Vagina (tissue), 2 donors: ENCODE measurements at regions not wholly inside any gene's neighbourhood (a gene's known extent, or its start where the extent isn't known, plus 50 kb on each side); places are given as distances from the start of the nearest gene placed in this dataset.

Source experiments
- CTCF ChIP-seq, 3 experiments: fragments of 450-650 bp in 2 of 3; fragments of 200-600 bp in 1 of 3; sonication (generic) in 1 of 3; IDR thresholded peaks; one replicate each; pipeline ENCODE4 v1.5.1; 2017 to 2019; ENCODE audit warnings: antibody characterized with exemption in 3 of 3, mild to moderate bottlenecking in 2 of 3, moderate library complexity in 2 of 3
- POLR2A ChIP-seq, 2 donors: fragments of 450-650 bp; IDR thresholded peaks; one replicate each; pipeline ENCODE4 v1.6.1; 2017; ENCODE audit warnings: antibody characterized with exemption in 2 of 2, mild to moderate bottlenecking in 2 of 2, moderate library complexity in 2 of 2
- POLR2AphosphoS5 ChIP-seq, 2 donors: sonication (generic); formaldehyde crosslinking; IDR thresholded peaks; one replicate each; pipeline ENCODE4 v1.9.0; 2017; ENCODE audit warnings: antibody characterized with exemption in 2 of 2, mild to moderate bottlenecking in 2 of 2, low read depth in 1 of 2; ENCODE audit not compliant: insufficient read depth in 1 of 2

- TF ChIP-seq CTCF (IDR thresholded peaks at IDR 0.05): no peak
- no peak for TF ChIP-seq POLR2A (IDR thresholded peaks at IDR 0.05)
- TF ChIP-seq POLR2AphosphoS5 (IDR thresholded peaks at IDR 0.05; ENCODE audit: insufficient read depth in 1 of 2, low read depth in 1 of 2): no peak
Observed at GRCh38 chr4:128686032-128686465, 123.5 kb upstream of the JADE1 start.
